ENCODE measurements at regions not wholly inside any gene's neighbourhood (a gene's known extent, or its start where the extent isn't known, plus 50 kb on each side); places are given as distances from the start of the nearest gene placed in this dataset.

DNA sequence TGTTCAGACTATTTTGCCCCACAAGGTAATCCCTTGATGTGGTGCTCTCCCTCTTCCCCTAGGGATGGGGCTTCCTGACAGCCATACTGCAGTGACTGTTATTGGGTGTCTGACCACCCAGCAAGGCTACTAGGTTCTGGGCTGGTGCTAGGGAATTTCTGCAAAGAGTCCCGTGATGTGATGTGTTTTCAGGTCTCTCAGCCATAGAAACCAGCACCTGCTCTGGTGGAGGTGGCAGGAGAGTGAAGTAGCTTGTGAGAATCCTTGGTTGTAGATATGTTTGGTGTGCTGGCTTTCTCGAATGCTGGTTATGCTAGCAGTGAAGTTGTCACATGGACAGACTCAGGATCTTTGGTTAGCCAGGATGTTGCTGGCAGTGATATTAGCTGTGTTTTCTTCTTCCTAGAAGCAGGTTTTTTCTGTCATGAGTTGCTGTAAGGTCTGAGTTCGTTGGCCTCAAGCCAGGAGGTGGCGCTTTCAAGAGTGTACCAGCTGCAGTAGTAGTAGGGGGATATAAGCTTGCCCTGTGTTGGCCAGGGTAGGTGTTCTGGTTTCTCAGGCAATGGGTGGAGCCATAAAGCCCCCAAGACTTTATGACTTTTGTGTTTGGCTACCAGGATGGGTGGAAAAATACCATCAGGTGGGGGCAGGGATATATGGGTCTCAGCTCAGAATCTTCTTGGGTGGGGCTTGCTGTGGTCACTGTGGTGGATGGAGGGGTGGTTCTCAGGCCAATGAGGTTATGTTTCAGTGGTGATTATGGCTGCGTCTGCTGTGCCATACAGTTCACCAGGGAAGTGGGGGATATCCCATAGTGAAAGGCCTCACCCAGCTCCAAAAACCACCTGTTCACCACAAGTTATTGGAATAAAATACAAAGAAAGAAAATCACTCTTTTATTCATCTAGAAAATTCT is 1112.3 kb downstream of the KCNT2 start:
- DNase-seq: no peak

DNA sequence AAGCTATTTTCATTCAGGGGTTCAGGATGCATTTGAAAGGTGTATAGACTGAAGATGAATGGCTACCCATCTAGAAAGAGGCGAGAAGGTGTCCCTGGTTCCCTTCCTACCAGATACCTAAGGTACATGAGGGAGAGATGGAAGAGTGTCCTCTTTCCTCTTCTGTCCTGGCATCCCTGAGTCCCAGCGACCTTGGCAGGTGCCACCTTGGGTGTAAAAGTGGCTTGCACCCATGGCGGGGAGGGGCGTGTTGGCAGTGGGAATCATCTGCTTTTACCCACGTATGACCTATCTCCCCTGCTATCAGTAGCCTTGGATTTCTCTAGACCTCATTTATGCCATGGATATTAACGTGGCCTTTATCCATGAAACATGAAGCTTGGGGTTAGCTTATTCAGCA is 1126.1 kb downstream of the KCNT2 start:
- DNase-seq: no peak

DNA sequence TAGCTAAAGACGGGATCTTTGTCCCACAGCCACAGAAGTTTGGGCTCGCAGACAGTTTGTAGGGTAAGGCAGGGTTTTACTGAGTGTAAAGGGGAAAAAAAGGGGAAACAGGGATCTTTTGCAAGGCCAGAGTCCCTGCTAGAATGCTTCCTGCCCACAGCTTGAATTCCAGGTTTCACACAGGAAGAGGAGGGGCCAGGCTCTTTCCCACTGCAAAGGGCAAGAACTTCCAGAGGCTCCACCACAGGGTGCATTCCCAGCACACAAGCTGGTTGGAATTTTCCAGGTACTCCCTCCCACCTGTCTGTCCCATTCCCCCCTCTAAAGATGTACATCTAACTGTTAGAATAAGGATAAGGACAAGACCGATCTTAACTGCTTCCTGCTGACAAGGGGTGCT is 1126.9 kb downstream of the KCNT2 start:
- DNase-seq: no peak

DNA sequence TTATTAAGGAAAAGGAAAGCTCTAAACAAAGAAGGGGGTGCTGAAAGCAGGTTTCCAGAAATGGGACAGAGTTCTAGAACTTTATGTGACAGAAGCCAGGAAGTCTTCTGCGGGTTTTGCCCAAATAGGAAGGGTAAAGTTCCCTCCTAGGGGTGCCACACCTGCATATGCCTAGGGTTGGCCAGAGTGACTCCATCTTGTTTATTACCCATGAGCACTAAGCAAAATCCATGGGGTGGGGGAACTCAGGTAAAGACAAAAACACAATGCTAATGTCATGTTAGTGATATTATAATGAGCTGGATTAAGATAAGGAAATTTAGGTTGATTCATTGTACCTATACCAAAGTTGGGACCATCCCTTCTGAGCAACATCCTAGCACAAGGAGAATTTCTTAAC is 1132.7 kb downstream of the KCNT2 start:
- DNase-seq: no peak

DNA sequence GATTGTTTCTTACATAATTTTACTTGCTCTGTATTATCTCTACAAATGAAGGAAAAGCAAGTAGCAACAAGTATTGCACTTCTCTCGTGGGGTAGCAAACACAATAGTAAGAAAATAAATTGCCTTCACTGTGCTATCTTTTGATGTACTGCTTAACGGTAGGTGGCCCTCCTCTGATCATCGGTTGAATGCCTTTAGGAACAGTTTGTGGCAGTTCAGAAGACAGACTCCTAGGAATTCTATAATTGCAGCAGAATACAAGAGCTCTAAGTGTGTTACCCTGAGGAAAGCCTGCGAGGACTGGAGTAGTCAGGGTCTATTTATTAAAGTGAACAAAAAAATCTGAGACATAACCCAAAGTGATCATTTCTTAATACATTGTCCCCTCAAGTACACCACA is 1135.9 kb downstream of the KCNT2 start:
- no peak for DNase-seq

DNA sequence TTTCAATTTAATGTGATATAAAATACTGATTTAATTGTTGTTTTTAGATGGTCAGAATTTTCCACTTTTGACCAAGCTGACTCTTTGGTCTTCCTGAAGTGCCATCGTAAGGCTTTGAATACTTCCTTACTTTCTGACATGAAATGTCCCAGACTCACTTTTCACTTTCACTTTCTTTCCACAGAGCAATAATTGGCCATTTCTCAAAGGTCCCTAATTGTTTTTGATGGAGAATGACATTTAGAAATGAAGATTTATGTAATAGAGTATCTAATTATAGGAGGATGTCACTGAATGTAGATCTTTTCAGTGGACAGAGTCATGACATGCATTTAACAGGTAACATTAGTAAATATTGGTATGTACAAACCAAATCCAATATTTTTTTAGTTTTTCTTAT is 1141.6 kb downstream of the KCNT2 start:
- DNase-seq: no peak

DNA sequence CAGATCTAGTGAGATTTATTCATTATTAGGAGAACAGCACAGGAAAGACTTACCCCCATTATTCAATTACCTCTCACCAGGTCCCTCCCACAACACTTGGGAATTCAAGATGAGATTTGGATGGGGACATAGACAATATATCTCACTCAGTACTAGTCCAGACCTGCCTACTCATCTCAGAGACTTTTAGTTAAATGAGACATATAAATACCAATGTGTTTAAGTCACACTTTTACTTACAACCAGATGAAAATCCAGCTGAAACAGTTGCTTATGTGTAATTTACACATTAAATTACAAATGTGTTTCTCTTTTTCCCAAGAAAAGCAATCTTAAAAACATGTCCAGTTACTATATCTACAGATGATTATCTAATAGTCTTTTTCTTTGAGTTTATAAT is 1145.6 kb downstream of the KCNT2 start:
- DNase-seq: no peak

DNA sequence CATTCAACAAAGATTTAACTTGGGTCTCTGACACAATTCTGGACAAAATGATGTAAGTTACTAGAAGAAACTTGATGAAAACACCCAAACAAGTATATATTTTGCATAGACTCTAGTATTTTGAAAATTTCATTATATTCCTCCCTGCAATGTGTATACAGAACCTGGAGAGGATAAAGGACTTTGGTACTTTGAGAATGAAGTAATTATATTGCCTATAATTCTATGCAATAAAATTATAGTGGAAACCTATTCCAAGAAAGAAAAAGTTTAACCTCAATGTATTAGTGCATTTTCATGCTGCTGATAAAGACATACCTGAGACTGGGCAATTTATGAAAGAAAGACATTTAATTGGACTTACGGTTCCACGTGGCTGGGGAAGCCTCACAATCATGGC is 1146.1 kb downstream of the KCNT2 start:
- DNase-seq: no peak

DNA sequence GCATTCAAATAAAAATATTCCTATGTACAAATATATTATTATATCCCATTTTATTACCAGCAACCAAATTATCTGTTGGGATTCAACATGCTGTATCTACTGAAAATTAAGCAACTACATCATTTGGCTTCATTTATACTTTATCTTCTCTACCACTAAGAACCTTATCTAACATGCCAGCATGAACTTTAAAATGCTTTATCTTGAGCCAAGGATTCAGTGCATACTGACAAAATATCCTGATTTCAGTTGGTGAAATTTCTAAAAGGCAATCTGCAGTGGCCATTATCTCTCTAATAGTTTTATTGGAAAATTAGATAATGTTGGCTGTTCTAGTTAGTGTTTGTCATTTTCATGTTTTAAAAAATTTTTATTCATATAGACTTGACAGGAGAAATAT is 1149.9 kb downstream of the KCNT2 start:
- no peak for DNase-seq

DNA sequence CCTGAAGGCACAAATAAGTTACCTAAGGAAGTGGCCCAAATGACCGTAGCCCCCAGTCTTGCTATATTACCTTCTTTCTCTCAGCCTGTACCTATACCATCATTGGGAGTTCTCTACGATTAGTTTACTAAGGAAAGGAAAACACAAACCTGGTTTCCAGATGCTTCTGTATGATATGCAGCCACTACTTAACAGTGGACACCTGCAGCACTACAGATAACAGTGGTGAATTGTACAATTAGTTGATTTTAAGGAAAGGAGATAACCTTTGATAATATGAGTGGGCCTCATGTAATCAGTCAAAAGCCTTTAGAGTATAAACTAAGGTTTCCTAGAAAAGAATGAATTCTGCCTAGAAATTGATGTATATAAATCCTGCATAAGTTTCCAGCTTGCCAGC is 1157.4 kb downstream of the KCNT2 start:
- no peak for DNase-seq

DNA sequence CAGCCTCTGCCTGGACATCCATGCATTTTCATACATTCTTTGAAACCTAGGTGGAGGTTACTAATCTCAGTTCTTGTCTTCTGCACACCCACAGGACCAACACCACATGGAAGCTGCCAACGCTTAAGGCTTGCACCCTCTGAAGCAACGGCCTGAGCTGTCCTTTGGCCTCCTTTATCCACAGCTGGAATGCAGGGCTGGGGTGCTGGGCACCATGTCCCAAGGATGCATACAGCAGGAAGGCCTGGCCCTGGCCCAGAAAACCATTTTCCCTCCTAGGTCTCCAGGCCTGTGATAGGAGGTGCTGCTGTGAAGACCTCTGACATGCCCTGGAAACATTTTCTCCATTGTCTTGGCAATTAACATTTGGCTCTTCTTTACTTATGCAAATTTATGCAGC is 1168.6 kb downstream of the KCNT2 start:
- no peak for DNase-seq

DNA sequence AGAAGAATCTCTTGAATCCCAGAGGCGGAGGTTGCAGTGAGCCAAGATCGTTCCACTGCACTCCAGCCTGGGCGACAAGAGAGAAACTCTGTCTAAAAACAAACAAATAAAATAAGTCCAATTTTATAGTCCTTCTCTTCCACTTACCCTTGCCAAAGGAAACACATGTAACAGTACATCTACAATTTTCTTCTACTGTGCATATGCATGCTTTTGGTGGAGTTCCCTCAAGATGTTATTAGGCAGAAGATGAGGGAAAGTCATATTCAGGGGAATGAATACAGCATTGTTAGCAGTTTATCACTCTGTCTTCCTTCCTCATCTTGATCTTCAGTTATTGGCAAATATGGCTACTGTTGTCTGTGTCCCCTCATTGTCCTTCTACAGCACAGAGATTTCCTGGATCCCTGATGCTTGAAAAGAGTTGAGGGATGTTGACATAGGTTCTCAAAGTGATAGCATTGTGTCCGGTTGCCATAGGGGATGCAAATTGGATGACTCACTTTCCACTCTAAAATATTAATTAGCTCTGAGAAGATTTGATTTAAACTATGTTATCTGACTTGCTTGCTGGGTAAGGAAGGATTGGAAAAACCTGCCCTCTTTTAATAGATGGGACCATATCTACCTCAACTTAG is 1173.6 kb downstream of the KCNT2 start:
- DNase-seq: no peak

DNA sequence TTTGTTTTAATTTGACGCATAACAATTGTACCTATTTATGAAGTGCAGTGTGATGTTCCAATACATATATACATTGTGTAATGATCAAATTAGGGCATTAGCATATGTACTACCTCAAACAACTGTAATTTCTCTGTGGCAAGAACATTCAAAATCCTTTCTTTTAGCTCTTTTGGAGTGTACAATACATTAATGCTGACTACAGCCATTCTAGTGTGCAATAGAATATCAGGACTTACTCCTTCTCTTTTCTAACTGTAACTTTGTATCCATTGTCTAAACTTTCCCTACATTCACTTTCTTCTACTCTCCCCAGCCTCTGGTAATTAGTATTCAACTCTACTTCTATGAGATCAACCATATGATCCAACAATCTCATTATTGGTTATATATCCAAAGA is 1177.4 kb downstream of the KCNT2 start:
- DNase-seq: no peak

DNA sequence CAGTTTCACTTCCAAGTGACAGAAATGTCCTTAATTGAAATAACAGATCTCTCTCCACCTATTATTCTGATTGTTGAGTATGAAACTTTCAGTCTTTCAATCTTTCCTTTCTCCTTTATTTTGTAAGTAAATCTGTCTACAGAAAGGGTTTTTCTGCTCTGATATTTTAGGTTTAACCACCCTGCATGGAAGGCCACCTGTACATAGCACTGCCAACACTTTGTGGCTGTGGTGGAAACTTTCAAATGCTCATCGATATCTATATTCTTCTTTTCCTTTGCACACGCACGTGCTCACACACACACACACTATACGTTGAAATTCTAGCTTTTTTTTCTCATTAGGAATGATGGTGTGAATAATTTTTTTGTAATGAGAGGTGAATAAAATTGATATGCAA is 1179.3 kb downstream of the KCNT2 start:
- no peak for DNase-seq

DNA sequence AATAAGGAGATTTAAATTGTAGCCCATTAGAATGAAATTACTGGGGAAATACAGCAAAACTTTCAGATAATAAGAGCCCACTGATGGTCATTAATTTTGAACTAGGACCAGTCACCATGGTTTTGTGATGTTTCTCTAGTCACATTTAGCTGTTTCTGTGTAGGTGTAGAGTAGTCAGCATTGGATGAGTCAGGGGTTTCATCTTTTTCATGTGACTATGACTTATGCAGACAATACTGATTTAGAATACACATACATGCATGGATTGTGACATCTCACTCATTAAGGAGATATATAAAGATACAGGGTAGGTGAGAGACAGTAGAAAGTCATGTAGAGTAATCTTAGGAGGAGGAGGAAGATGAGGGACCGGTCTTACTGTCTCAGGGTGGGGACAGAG is 1192.7 kb downstream of the KCNT2 start:
- no peak for DNase-seq

DNA sequence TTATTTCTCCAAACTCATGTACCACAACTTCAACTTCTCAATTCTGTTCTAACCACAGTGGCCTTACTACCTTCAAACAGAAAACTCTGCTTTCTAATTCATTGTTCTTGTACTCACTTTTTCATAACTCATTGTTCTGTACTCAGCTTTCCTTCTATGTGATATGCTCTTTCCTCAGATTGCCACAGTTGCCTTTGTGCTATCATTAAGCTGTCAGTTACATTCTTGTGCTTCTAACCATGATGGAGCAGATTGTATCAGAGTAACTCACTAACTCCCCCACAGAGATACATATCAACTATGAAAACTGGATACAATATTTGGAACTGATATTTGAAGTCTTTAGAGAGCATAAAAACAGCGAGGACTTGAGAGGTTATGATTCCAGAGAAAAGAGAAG is 1213.7 kb downstream of the KCNT2 start:
- no peak for DNase-seq

DNA sequence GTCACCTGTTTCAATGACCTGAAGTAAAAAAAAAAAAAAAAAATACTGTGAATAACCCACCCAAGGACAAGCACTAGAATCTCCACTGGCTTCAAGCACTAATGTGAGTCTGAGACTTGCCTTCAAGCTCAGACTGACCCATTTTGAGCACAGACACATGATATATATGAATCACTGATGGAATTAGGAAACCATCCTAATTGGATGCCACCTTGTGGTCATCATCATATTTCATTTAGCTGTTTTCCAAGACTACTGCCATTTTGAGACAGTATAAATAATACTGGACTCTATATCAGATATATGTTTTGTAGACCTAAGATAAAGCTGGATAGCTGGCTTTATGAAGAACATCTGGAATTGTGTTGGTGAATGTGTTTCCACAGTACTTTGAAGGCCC is 1232.0 kb downstream of the KCNT2 start:
- no peak for DNase-seq

DNA sequence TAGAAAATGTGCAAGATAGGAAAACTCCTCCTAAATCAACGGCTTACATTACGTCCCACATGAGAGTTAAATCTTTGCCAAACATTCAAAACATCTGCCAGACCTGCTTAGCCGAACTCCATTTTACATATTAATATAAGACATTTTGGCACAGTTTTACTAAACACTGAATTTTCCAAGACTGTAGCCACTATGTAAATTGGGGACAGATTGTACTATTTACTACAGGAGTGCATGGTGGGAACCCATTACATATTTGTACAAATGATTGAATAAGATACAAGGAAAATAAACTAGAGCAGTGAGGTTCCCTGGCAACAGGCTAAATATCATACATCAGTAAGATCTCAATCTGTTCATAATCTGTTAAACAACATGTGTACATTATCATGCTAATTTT is 1234.4 kb downstream of the KCNT2 start:
- no peak for DNase-seq

DNA sequence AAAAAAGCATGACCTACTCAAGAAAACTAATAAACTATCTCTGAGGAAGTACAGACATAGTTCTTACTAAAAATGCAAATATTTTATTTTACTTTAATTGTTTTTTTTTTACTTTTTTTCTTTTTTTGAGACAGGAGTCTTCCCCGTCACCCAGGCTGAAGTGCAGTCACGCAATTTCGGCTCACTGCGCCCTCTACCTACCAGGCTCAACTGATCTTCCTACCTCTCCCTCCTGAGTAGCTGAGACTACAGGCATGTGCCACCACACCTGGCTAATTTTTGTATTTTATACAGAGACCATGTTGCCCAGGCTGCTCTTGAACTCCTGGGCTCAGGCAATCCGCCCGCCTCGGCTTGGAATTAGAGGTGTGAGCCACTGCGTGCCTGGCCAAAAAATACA is 1263.1 kb downstream of the KCNT2 start:
- DNase-seq: no peak

DNA sequence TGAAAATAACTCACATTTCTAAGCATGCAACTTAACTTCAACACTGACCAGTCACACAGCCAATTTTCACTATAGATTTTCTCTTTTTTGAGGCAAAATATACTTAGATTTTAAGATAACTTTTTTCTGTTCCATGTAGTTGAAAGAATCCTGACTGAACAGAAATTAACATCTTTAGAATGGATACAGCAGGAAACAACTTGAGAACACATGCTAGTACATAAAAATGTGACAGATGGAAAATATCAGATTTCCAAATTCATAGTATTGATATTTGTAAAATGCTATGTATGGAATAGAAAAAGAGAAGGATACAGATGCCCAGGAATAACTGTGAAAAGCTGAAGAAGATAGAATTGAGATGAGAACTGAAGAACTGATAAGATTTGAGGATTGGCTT is 1270.6 kb downstream of the KCNT2 start:
- no peak for DNase-seq

DNA sequence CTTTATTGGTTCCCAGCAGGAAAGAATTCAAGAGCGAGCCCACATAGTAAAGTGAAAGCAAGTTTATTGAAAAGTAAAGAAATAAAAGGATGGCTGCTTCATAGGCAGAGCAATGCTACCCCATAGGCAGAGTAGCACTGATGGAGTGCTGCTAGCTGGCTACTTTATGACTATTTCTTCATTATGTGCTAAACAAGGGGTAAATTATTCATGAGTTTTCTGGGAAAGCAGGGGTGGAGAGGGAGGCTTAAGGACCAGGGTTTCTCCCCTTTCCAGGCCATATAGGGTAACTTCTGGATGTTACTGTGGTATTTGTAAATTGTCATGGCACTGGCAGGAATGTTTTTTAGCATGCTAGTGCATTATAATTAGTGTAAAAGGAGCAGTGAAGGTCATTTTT is 1271.4 kb downstream of the KCNT2 start:
- no peak for DNase-seq

DNA sequence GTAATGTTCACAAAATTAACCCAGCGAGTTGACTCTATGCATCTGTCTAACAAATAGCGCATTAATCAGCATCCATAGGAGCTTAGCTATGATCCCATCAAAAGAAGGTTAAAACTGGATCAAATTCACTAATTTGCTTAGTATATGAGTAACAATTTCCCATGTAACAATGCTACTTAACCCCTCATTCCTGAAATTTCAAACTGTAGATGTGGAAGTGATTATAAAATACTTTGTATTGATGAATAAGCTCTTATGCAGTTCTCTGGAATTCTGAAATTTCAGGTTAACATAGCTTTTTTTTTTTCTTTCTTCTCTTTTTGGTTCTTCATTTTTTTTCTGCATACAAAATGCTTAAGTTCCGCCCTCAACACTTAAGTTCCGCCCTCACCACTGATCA is 1272.7 kb downstream of the KCNT2 start:
- DNase-seq: no peak

DNA sequence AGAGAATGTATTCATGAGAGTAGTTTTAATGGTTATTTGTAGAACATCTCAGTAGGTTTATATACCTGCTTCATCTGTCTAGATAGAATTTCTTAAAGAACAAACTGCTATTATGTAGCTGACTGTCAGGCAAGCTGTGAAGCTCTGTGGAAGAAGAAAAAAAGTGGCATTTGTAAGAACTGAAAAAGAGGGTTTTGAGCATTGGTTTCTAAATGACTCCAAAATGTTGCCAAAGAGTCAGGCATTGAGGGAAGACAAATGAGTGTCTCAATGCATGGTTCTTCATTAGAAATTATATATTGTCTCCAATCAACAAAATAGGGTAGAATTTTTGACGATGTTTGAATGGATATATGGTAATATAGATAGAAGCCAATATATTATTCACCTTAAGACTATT is 1276.1 kb downstream of the KCNT2 start:
- DNase-seq: no peak

DNA sequence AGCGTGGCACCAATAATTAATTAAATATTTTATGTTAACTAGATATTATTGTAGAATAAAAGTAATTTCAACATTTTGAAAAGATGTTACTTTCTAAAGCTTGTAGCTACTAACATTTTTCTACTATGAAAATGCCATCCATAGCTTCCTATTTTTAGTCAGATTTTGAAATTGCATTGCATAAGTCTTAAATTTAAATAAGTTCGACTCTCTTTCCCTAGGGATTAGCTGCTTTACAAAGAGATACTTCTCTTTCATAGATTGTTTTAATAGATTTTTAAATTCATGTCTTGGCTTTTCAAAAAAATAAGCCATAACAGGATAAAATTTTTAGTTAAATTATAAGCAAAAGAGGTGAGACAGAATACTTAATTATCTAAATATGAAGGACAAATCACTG is 1279.6 kb downstream of the KCNT2 start:
- DNase-seq: no peak

DNA sequence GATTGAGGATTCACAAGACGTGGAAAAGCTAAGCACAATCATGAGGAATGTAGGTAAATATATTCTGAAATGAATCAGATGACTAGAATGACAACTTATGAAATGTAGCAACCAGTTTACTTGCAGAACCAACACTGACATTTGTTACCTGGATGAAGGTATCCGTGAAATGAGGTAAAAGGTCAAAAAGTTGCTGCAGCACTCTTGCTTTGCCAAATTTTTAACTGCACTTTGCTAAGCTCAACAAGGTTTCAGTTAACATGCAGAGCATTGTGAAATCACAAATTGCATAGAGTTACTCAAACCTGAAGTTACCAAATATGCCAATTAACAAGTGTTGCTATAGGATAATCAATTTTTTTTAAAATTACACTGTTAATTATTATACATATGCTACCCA is 1280.1 kb downstream of the KCNT2 start:
- no peak for DNase-seq

Measured in stimulated activated CD4-positive, alpha-beta T cell treated with anti-CD3 and anti-CD28 coated beads, Interleukin-12 subunit alpha, Interleukin-12 subunit beta, amount 100 ng/mL, for 4 hours (primary cell).